ENCODE measurements at regions not wholly inside any gene's neighbourhood (a gene's known extent, or its start where the extent isn't known, plus 50 kb on each side); places are given as distances from the start of the nearest gene placed in this dataset.

GRCh38 chr2:120441744-120442471, 96.0 kb downstream of the INHBB start:
- no peak for FAIRE-seq

GRCh38 chr2:120442541-120442922, 96.6 kb downstream of the INHBB start:
- FAIRE-seq: no peak

GRCh38 chr2:120442923-120443571, 97.1 kb downstream of the INHBB start:
- FAIRE-seq: no peak

GRCh38 chr2:120443946-120444345, 98.0 kb downstream of the INHBB start:
- no peak for FAIRE-seq

- no peak for FAIRE-seq
Measured at GRCh38 chr2:120444691-120445240, 98.8 kb downstream of the INHBB start.

GRCh38 chr2:120445449-120446143, 99.7 kb downstream of the INHBB start:
- no peak for FAIRE-seq

- FAIRE-seq: no peak
Measured at GRCh38 chr2:120446236-120447126, 100.5 kb downstream of the INHBB start.

GRCh38 chr2:120447127-120447785, 101.3 kb downstream of the INHBB start:
- no peak for FAIRE-seq

GRCh38 chr2:120448436-120448835, 102.5 kb downstream of the INHBB start:
- FAIRE-seq: no peak

GRCh38 chr2:120448961-120449810, 103.2 kb downstream of the INHBB start:
- FAIRE-seq: no peak

- no peak for FAIRE-seq
Measured at GRCh38 chr2:120450196-120450820, 104.4 kb downstream of the INHBB start.

- FAIRE-seq: no peak
Measured at GRCh38 chr2:120451334-120451733, 105.4 kb downstream of the INHBB start.

- no peak for FAIRE-seq
Measured at GRCh38 chr2:120452131-120452530, 106.2 kb downstream of the INHBB start.

GRCh38 chr2:120452945-120453634, 107.2 kb downstream of the INHBB start:
- FAIRE-seq: no peak

- no peak for FAIRE-seq
Measured at GRCh38 chr2:120453635-120453998, 107.7 kb downstream of the INHBB start.

- FAIRE-seq: no peak
Measured at GRCh38 chr2:120454654-120455385, 108.9 kb downstream of the INHBB start.

GRCh38 chr2:120455390-120455789, 109.5 kb downstream of the INHBB start:
- no peak for FAIRE-seq

GRCh38 chr2:120456867-120457266, 110.9 kb downstream of the INHBB start:
- no peak for FAIRE-seq

GRCh38 chr2:120460511-120460910, 114.6 kb downstream of the INHBB start:
- FAIRE-seq: no peak

All from endometrium (tissue), 2 donors.